Vagina (tissue), 2 donors: ENCODE measurements at regions not wholly inside any gene's neighbourhood (a gene's known extent, or its start where the extent isn't known, plus 50 kb on each side); places are given as distances from the start of the nearest gene placed in this dataset.
A peak's percentile ranks its signal among the peaks of the same experiment; 100 is the strongest.

Experiments
- DNase-seq, 2 donors: peaks; one replicate each; pipeline ENCODE4 v3.0.0-alpha.2; 2017; ENCODE audit errors: extremely low spot score in 2 of 2
- H3K27ac ChIP-seq: fragments of 200-600 bp; sonication (generic); one replicate; pipeline ENCODE4 v1.5.1; 2019
- H3K27me3 ChIP-seq: fragments of 200-600 bp; sonication (generic); one replicate; pipeline ENCODE4 v1.5.1; 2019
- H3K36me3 ChIP-seq, 2 donors: fragments of 200-600 bp; sonication (generic); one replicate each; pipeline ENCODE4 v1.5.1; 2017 to 2019
- H3K4me1 ChIP-seq: fragments of 200-600 bp; sonication (generic); one replicate; pipeline ENCODE4 v1.5.1; 2019
- H3K4me3 ChIP-seq, 2 donors: fragments of 200-600 bp; sonication (generic); 1 replicate in 1 of 2; 2 replicates in 1 of 2; pipeline ENCODE4 v1.5.1; 2016 to 2019
- H3K9me3 ChIP-seq: fragments of 200-600 bp; sonication (generic); one replicate; pipeline ENCODE4 v1.5.1; 2019
- CTCF ChIP-seq, 3 experiments: fragments of 450-650 bp in 2 of 3; fragments of 200-600 bp in 1 of 3; sonication (generic) in 1 of 3; IDR thresholded peaks; one replicate each; pipeline ENCODE4 v1.5.1; 2017 to 2019; ENCODE audit warnings: antibody characterized with exemption in 3 of 3, mild to moderate bottlenecking in 2 of 3, moderate library complexity in 2 of 3
- POLR2A ChIP-seq, 2 donors: fragments of 450-650 bp; IDR thresholded peaks; one replicate each; pipeline ENCODE4 v1.6.1; 2017; ENCODE audit warnings: antibody characterized with exemption in 2 of 2, mild to moderate bottlenecking in 2 of 2, moderate library complexity in 2 of 2
- POLR2AphosphoS5 ChIP-seq, 2 donors: sonication (generic); formaldehyde crosslinking; IDR thresholded peaks; one replicate each; pipeline ENCODE4 v1.9.0; 2017; ENCODE audit warnings: antibody characterized with exemption in 2 of 2, mild to moderate bottlenecking in 2 of 2, low read depth in 1 of 2; ENCODE audit not compliant: insufficient read depth in 1 of 2
- intact Hi-C: fragments of 100-400 bp; cut with DNase I; formaldehyde crosslinking; loops from one replicate; pipeline ENCODE4 v1.15.1; 2023

GRCh38 chr2:147603876-147604275, 241.0 kb upstream of the ACVR2A start:
- H3K4me3 ChIP-seq = no peak overlapping the region
- no peak for DNase-seq
- no peaks in the 10 kb centered on the region for H3K9me3 ChIP-seq
- intact Hi-C loops = no loop called here
- H3K27ac ChIP-seq = no peak overlapping the region
- TF ChIP-seq POLR2A (IDR thresholded peaks at IDR 0.05) = no peak
- TF ChIP-seq CTCF (IDR thresholded peaks at IDR 0.05) = no peak
- no peak for TF ChIP-seq POLR2AphosphoS5 (IDR thresholded peaks at IDR 0.05; ENCODE audit: insufficient read depth in 1 of 2, low read depth in 1 of 2)
- no peaks in the 10 kb centered on the region for H3K36me3 ChIP-seq
- H3K4me1 ChIP-seq = no peaks in the 10 kb centered on the region
- H3K27me3 ChIP-seq = no peaks in the 10 kb centered on the region

GRCh38 chr2:147603447-147603846, 241.4 kb upstream of the ACVR2A start:
- TF ChIP-seq CTCF (IDR thresholded peaks at IDR 0.05) (no peak), POLR2AphosphoS5 (IDR thresholded peaks at IDR 0.05; ENCODE audit: insufficient read depth in 1 of 2, low read depth in 1 of 2) (peak in 1 of 2 donors; percentile 36)
- no peak overlapping the region for H3K27ac ChIP-seq

GRCh38 chr2:147600646-147601045, 244.2 kb upstream of the ACVR2A start:
- Histone ChIP-seq H3K27ac (no peak overlapping the region), H3K36me3 (no peaks in the 10 kb centered on the region), H3K4me1 (no peaks in the 10 kb centered on the region), H3K4me3 (no peak overlapping the region), H3K9me3 (no peaks in the 10 kb centered on the region), H3K27me3 (no peaks in the 10 kb centered on the region)
- TF ChIP-seq POLR2AphosphoS5 (IDR thresholded peaks at IDR 0.05; ENCODE audit: insufficient read depth in 1 of 2, low read depth in 1 of 2) = no peak
- TF ChIP-seq POLR2A (IDR thresholded peaks at IDR 0.05) = no peak
- TF ChIP-seq CTCF (IDR thresholded peaks at IDR 0.05) = no peak
- intact Hi-C loops = no loop called here
- no peak for DNase-seq

More at GRCh38 chr2:147603447-147603846, 241.4 kb upstream of the ACVR2A start:
- intact Hi-C loops = no loop called here
- no peak for DNase-seq
- no peaks in the 10 kb centered on the region for H3K4me1 ChIP-seq
- no peaks in the 10 kb centered on the region for H3K9me3 ChIP-seq
- H3K27me3 ChIP-seq = no peaks in the 10 kb centered on the region
- no peak overlapping the region for H3K4me3 ChIP-seq
- H3K36me3 ChIP-seq = no peaks in the 10 kb centered on the region

- Histone ChIP-seq H3K27ac (no peak overlapping the region), H3K4me1 (no peaks in the 10 kb centered on the region)
Observed at GRCh38 chr2:147600223-147600622, 244.6 kb upstream of the ACVR2A start.

GRCh38 chr2:147595200-147595599, 249.6 kb upstream of the ACVR2A start:
- H3K4me3 ChIP-seq = no peak overlapping the region
- H3K4me1 ChIP-seq = no peaks in the 10 kb centered on the region
- H3K27ac ChIP-seq = no peak overlapping the region
- H3K27me3 ChIP-seq = no peaks in the 10 kb centered on the region
- H3K9me3 ChIP-seq = no peaks in the 10 kb centered on the region
- DNase-seq = no peak
- intact Hi-C loops = no loop called here
- TF ChIP-seq POLR2A (IDR thresholded peaks at IDR 0.05) (no peak), CTCF (IDR thresholded peaks at IDR 0.05) (no peak), POLR2AphosphoS5 (IDR thresholded peaks at IDR 0.05; ENCODE audit: insufficient read depth in 1 of 2, low read depth in 1 of 2) (no peak)
- H3K36me3 ChIP-seq = no peaks in the 10 kb centered on the region

More at GRCh38 chr2:147600223-147600622, 244.6 kb upstream of the ACVR2A start:
- DNase-seq = no peak
- Histone ChIP-seq H3K36me3 (no peaks in the 10 kb centered on the region), H3K4me3 (no peak overlapping the region), H3K27me3 (no peaks in the 10 kb centered on the region), H3K9me3 (no peaks in the 10 kb centered on the region)
- intact Hi-C loops = no loop called here
- TF ChIP-seq POLR2A (IDR thresholded peaks at IDR 0.05) = no peak
- TF ChIP-seq CTCF (IDR thresholded peaks at IDR 0.05) = no peak
- TF ChIP-seq POLR2AphosphoS5 (IDR thresholded peaks at IDR 0.05; ENCODE audit: insufficient read depth in 1 of 2, low read depth in 1 of 2) = no peak
